ENCODE measurements at regions not wholly inside any gene's neighbourhood (a gene's known extent, or its start where the extent isn't known, plus 50 kb on each side); places are given as distances from the start of the nearest gene placed in this dataset.

- Histone ChIP-seq H2AFZ (ENCODE audit: control insufficient read depth, low read length) (no peak overlapping the region), H3K4me1 (ENCODE audit: control insufficient read depth, extremely low read depth, insufficient read depth, low read length) (no peaks in the 10 kb centered on the region), H3K9me1 (ENCODE audit: control insufficient read depth, extremely low read depth, insufficient read depth, low read length) (no peaks in the 10 kb centered on the region), H3K4me2 (ENCODE audit: control insufficient read depth, extremely low read depth, insufficient read depth, low read depth, low read length) (no peak overlapping the region), H3K9ac (ENCODE audit: control insufficient read depth, extremely low read depth, insufficient read depth, low read length) (no peak overlapping the region), H3K36me3 (ENCODE audit: control insufficient read depth in 2 of 2, extremely low read depth in 1 of 2, insufficient read depth in 2 of 2, low read length in 2 of 2) (no peaks in the 10 kb centered on the region), H3K27me3 (ENCODE audit: control insufficient read depth, extremely low read depth, insufficient read depth, low read length) (no peaks in the 10 kb centered on the region), H4K20me1 (ENCODE audit: control insufficient read depth, extremely low read depth, insufficient read depth, low read length) (no peaks in the 10 kb centered on the region), H3K79me2 (ENCODE audit: control insufficient read depth, insufficient read depth, low read length) (no peaks in the 10 kb centered on the region), H3K27ac (ENCODE audit: control insufficient read depth, insufficient read depth, low read length) (no peak overlapping the region), H3K9me3 (ENCODE audit: control insufficient read depth, low read depth, low read length) (no peaks in the 10 kb centered on the region), H3K4me3 (ENCODE audit: control insufficient read depth in 2 of 3, extremely low read depth in 1 of 3, insufficient read depth in 2 of 3, low read depth in 1 of 3, low read length in 3 of 3) (no peak overlapping the region)
- TF ChIP-seq CTCF (optimal IDR thresholded peaks at IDR 0.05 in 1 of 3, IDR thresholded peaks at IDR 0.05 in 1 of 3, conservative IDR thresholded peaks at IDR 0.05 in 1 of 3; ENCODE audit: extremely low read depth in 1 of 3, insufficient read depth in 2 of 3, low read length in 3 of 3): no peak
- no peak for TF ChIP-seq EZH2 (IDR thresholded peaks at IDR 0.05; ENCODE audit: low read length)
- no peak for FAIRE-seq
- no peak for DNase-seq (ENCODE audit: low read depth, low spot score)
- dilution Hi-C loops (cut with MboI; ENCODE audit: extremely low pct_ligation_motif_present, low sequenced_read_pairs): no loop called here
Observed at GRCh38 chrX:63835361-63835760, 50.3 kb upstream of the ARHGEF9 start.

Measured in keratinocyte (primary cell).